ENCODE measurements at regions not wholly inside any gene's neighbourhood (a gene's known extent, or its start where the extent isn't known, plus 50 kb on each side); places are given as distances from the start of the nearest gene placed in this dataset.

- no peaks in the 10 kb centered on the region for H3K27me3 ChIP-seq (ENCODE audit: low read length)
- no TSS peak for BruUV-seq (replicated peaks)
- H3K9me3 ChIP-seq (ENCODE audit: low read length): no peaks in the 10 kb centered on the region
- no peak for TF ChIP-seq CTCF (conservative IDR thresholded peaks at IDR 0.05; ENCODE audit: low read depth, low read length)
- TF ChIP-seq EZH2 (IDR thresholded peaks at IDR 0.05; ENCODE audit: low read length, unreplicated experiment): no peak
- TF ChIP-seq EZH2phosphoT487 (IDR thresholded peaks at IDR 0.05; ENCODE audit: borderline replicate concordance, low read length): no peak
- CTCF ChIA-PET: no interaction called here
- no peak overlapping the region for H2AFZ ChIP-seq (ENCODE audit: low read length)
- H3K27ac ChIP-seq (ENCODE audit: low read length): no peak overlapping the region
- no peaks in the 10 kb centered on the region for H3K36me3 ChIP-seq (ENCODE audit: low read depth, low read length)
- H3K9ac ChIP-seq (ENCODE audit: low read length): no peak overlapping the region
- no peak overlapping the region for H3K4me3 ChIP-seq (ENCODE audit: low read length)
- H4K20me1 ChIP-seq (ENCODE audit: low read length): no peaks in the 10 kb centered on the region
- no peaks in the 10 kb centered on the region for H3K79me2 ChIP-seq (ENCODE audit: low read length)
- no peak overlapping the region for H3K4me2 ChIP-seq (ENCODE audit: low read length)
- no peak for ATAC-seq
- H3K4me1 ChIP-seq (ENCODE audit: insufficient read depth, low read length): no peaks in the 10 kb centered on the region
- no peaks in the 10 kb centered on the region for H3K9me2 ChIP-seq (replicated peaks; ENCODE audit: low read length)
- DNase-seq: no peak
- POLR2A ChIA-PET (ENCODE audit: unreplicated experiment): no interaction called here
- H3F3A ChIP-seq (ENCODE audit: low read length, unreplicated experiment): no peaks in the 10 kb centered on the region
- intact Hi-C loops (cut with micrococcal nuclease): no loop called here
These were observed 68.0 kb upstream of the MNS1 start for GRCh38 chr15:56532721-56533460.

GRCh38 chr15:56530157-56530556 is 65.2 kb upstream of the MNS1 start:
- no peaks in the 10 kb centered on the region for H3K9me2 ChIP-seq (replicated peaks; ENCODE audit: low read length)
- no peaks in the 10 kb centered on the region for H4K20me1 ChIP-seq (ENCODE audit: low read length)
- no peak overlapping the region for H2AFZ ChIP-seq (ENCODE audit: low read length)
- POLR2A ChIA-PET (ENCODE audit: unreplicated experiment): no interaction called here
- DNase-seq (no peak), ATAC-seq (no peak)
- no TSS peak for BruUV-seq (replicated peaks)
- no peak overlapping the region for H3K27ac ChIP-seq (ENCODE audit: low read length)
- H3K4me1 ChIP-seq (ENCODE audit: insufficient read depth, low read length): no peaks in the 10 kb centered on the region
- no peaks in the 10 kb centered on the region for H3K79me2 ChIP-seq (ENCODE audit: low read length)
- H3K27me3 ChIP-seq (ENCODE audit: low read length): peaks cover 10% of the 10 kb centered on the region; the same call in 1 of the 2 replicates
- no peak overlapping the region for H3K4me2 ChIP-seq (ENCODE audit: low read length)
- no peaks in the 10 kb centered on the region for H3K9me3 ChIP-seq (ENCODE audit: low read length)
- no peaks in the 10 kb centered on the region for H3K36me3 ChIP-seq (ENCODE audit: low read depth, low read length)
- no peak overlapping the region for H3K9ac ChIP-seq (ENCODE audit: low read length)
- no peak overlapping the region for H3K4me3 ChIP-seq (ENCODE audit: low read length)
- CTCF ChIA-PET: no interaction called here
- intact Hi-C loops (cut with micrococcal nuclease): no loop called here
- H3F3A ChIP-seq (ENCODE audit: low read length, unreplicated experiment): no peaks in the 10 kb centered on the region
- TF ChIP-seq CTCF (conservative IDR thresholded peaks at IDR 0.05; ENCODE audit: low read depth, low read length) (no peak), EZH2 (IDR thresholded peaks at IDR 0.05; ENCODE audit: low read length, unreplicated experiment) (no peak), EZH2phosphoT487 (IDR thresholded peaks at IDR 0.05; ENCODE audit: borderline replicate concordance, low read length) (no peak)

GRCh38 chr15:56528136-56528535 is 63.2 kb upstream of the MNS1 start:
- TF ChIP-seq CTCF (conservative IDR thresholded peaks at IDR 0.05; ENCODE audit: low read depth, low read length) (no peak), EZH2 (IDR thresholded peaks at IDR 0.05; ENCODE audit: low read length, unreplicated experiment) (no peak), EZH2phosphoT487 (IDR thresholded peaks at IDR 0.05; ENCODE audit: borderline replicate concordance, low read length) (no peak)
- Histone ChIP-seq H3K27me3 (ENCODE audit: low read length) (peaks cover 10% of the 10 kb centered on the region; the same call in 1 of the 2 replicates), H3K4me3 (ENCODE audit: low read length) (no peak overlapping the region), H2AFZ (ENCODE audit: low read length) (no peak overlapping the region), H3K79me2 (ENCODE audit: low read length) (no peaks in the 10 kb centered on the region), H3K9me3 (ENCODE audit: low read length) (no peaks in the 10 kb centered on the region), H3K9me2 (replicated peaks; ENCODE audit: low read length) (no peaks in the 10 kb centered on the region), H3K4me1 (ENCODE audit: insufficient read depth, low read length) (no peaks in the 10 kb centered on the region), H3K36me3 (ENCODE audit: low read depth, low read length) (no peaks in the 10 kb centered on the region), H3K4me2 (ENCODE audit: low read length) (no peak overlapping the region), H3K27ac (ENCODE audit: low read length) (no peak overlapping the region), H4K20me1 (ENCODE audit: low read length) (no peaks in the 10 kb centered on the region), H3K9ac (ENCODE audit: low read length) (no peak overlapping the region), H3F3A (ENCODE audit: low read length, unreplicated experiment) (no peaks in the 10 kb centered on the region)
- DNase-seq (no peak), ATAC-seq (no peak)
- no TSS peak for BruUV-seq (replicated peaks)
- intact Hi-C loops (cut with micrococcal nuclease): no loop called here
- ChIA-PET CTCF (no interaction called here), POLR2A (ENCODE audit: unreplicated experiment) (no interaction called here)

Data from PC-3 (cell line).